K562 (cell line): ENCODE measurements at regions not wholly inside any gene's neighbourhood (a gene's known extent, or its start where the extent isn't known, plus 50 kb on each side); places are given as distances from the start of the nearest gene placed in this dataset.

ENCODE experiments used
- GATA2 ChIP-seq: sonication (generic); formaldehyde crosslinking; IDR thresholded peaks from 2 replicates; pipeline ENCODE4 v1.4.0; 2020; ENCODE audit warnings: mild to moderate bottlenecking, missing genetic modification reagents
- HDAC3 ChIP-seq: fragments of 450-650 bp; IDR thresholded peaks from 2 replicates; pipeline ENCODE4 v1.6.1; 2018; ENCODE audit warnings: borderline replicate concordance, mild to moderate bottlenecking, moderate library complexity; ENCODE audit not compliant: partially characterized antibody
- SP1 ChIP-seq: sonication (generic); formaldehyde crosslinking; IDR thresholded peaks from 2 replicates; pipeline ENCODE4 v1.8.1; 2022; ENCODE audit warnings: mild to moderate bottlenecking, missing genetic modification reagents
- SP2 ChIP-seq: IDR thresholded peaks from 2 replicates; pipeline ENCODE4 v1.6.1; 2011; ENCODE audit warnings: mild to moderate bottlenecking, low read depth, low read length, moderate library complexity; ENCODE audit not compliant: poor library complexity, severe bottlenecking; ENCODE audit errors: extremely low read depth
- SREBF1 ChIP-seq: fragments of 150-350 bp; IDR thresholded peaks from 2 replicates; pipeline ENCODE4 v1.6.1; 2014; ENCODE audit warnings: antibody characterized with exemption, low read depth, low read length, borderline replicate concordance
- YY1 ChIP-seq, 3 experiments: IDR thresholded peaks; 2 replicates each; pipeline ENCODE4 v1.6.1; 2011; ENCODE audit warnings: low read length in 2 of 3, mild to moderate bottlenecking in 2 of 3, moderate library complexity in 2 of 3, borderline replicate concordance in 1 of 3, control low read depth in 1 of 3, low read depth in 1 of 3; ENCODE audit not compliant: insufficient read depth in 3 of 3, insufficient replicate concordance in 2 of 3, control insufficient read depth in 1 of 3, insufficient read length in 1 of 3; ENCODE audit errors: extremely low read depth in 1 of 3
- ZNF436 ChIP-seq: fragments of 250-450, 450-650 bp; sonication (Bioruptor Pico); formaldehyde crosslinking; IDR thresholded peaks from 2 replicates; pipeline ENCODE4 v1.7.0; 2020; ENCODE audit warnings: mild to moderate bottlenecking
- TF ChIP-seq, protein P1 (sequence below): fragments of 450-650 bp; formaldehyde crosslinking; IDR thresholded peaks from 2 replicates; pipeline ENCODE4 v1.4.0; 2020; ENCODE audit warnings: mild to moderate bottlenecking

DNA sequence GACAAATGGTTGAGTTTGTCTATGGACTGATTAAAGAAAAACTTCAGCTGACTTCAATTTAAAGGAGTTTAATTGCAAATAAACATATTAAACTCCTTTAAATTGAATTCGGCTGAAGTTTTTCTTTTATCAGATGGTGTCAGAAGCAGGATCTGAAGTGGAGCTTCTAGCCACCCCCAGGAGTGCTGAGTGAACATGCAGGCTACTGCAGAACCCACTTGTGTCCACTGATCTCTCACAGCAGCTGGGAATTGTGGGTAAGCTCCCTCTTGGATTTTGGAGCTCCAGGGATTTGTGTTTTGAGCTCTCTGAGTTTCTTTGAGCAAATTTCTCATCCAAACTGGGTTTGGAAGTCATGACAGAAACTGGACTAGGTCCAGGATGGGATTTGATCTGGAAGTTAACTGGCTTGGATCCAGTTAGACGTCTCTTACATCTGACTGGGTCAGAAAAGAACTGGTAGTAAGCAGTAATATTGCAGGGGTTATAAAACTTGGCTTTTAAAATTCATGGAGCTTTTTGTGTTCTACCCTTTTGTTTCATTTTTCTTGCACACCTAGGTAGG, 95.8 kb upstream of the UST start:
- no peak for TF ChIP-seq SP2
- no peak for TF ChIP-seq HDAC3
- no peak for TF ChIP-seq ZNF436 (CRISPR knock-in tag)
- no peak for TF ChIP-seq SP1 (CRISPR knock-in tag)
- TF ChIP-seq, protein P1, sequence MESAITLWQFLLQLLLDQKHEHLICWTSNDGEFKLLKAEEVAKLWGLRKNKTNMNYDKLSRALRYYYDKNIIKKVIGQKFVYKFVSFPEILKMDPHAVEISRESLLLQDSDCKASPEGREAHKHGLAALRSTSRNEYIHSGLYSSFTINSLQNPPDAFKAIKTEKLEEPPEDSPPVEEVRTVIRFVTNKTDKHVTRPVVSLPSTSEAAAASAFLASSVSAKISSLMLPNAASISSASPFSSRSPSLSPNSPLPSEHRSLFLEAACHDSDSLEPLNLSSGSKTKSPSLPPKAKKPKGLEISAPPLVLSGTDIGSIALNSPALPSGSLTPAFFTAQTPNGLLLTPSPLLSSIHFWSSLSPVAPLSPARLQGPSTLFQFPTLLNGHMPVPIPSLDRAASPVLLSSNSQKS (CRISPR knock-in tag), result no peak
- TF ChIP-seq GATA2 (CRISPR knock-in tag), result no peak
- no peak for TF ChIP-seq YY1 (IDR thresholded peaks at IDR 0.05; ENCODE audit: borderline replicate concordance in 1 of 3, control insufficient read depth in 1 of 3, extremely low read depth in 1 of 3, insufficient read depth in 3 of 3, insufficient read length in 1 of 3, insufficient replicate concordance in 2 of 3, low read depth in 1 of 3, low read length in 2 of 3)
- no peak for TF ChIP-seq SREBF1
